Nucleus accumbens (tissue), 56 donors: ENCODE measurements at regions not wholly inside any gene's neighbourhood (a gene's known extent, or its start where the extent isn't known, plus 50 kb on each side); places are given as distances from the start of the nearest gene placed in this dataset.
"Not testable (repeated sequence)": the region's sequence is repeated elsewhere in the genome, so short reads cannot be mapped to it uniquely, and the experiment has no call there.

ENCODE experiments used
- DNase-seq, 56 donors: peaks; one replicate each; lab custom pipeline; 2025; lab: John Stamatoyannopoulos, UW

GRCh38 chr2:196511258-196512168, 128.0 kb upstream of the CCDC150 start:
- no peak for DNase-seq

- no peak for DNase-seq
These were observed 125.6 kb upstream of the CCDC150 start for GRCh38 chr2:196513796-196514526.

- no peak for DNase-seq
These were observed 124.9 kb upstream of the CCDC150 start for GRCh38 chr2:196514641-196515040.

- DNase-seq: peak in 1 of 56 donors; percentile 13
These were observed 124.5 kb upstream of the CCDC150 start for GRCh38 chr2:196515051-196515450.

- DNase-seq: no peak
These were observed 123.9 kb upstream of the CCDC150 start for GRCh38 chr2:196515608-196516007.

GRCh38 chr2:196516564-196516963, 123.0 kb upstream of the CCDC150 start:
- no peak for DNase-seq

- no peak for DNase-seq
These were observed 118.9 kb upstream of the CCDC150 start for GRCh38 chr2:196520605-196521004.

- not testable (repeated sequence) for DNase-seq
These were observed 112.4 kb upstream of the CCDC150 start for GRCh38 chr2:196526981-196527725.

GRCh38 chr2:196528486-196529223, 110.9 kb upstream of the CCDC150 start:
- peak in 2 of 56 donors; percentile 14 to 21 for DNase-seq

GRCh38 chr2:196530910-196531309, 108.6 kb upstream of the CCDC150 start:
- no peak for DNase-seq

- no peak for DNase-seq
These were observed 105.6 kb upstream of the CCDC150 start for GRCh38 chr2:196533772-196534397.

- DNase-seq: peak in 1 of 56 donors; percentile 5
These were observed 105.0 kb upstream of the CCDC150 start for GRCh38 chr2:196534495-196534894.

GRCh38 chr2:196535061-196535460, 104.5 kb upstream of the CCDC150 start:
- DNase-seq: no peak

GRCh38 chr2:196535742-196536141, 103.8 kb upstream of the CCDC150 start:
- DNase-seq: no peak

- DNase-seq: no peak
These were observed 102.2 kb upstream of the CCDC150 start for GRCh38 chr2:196537311-196537710.

GRCh38 chr2:196538189-196538588, 101.3 kb upstream of the CCDC150 start:
- DNase-seq: no peak

GRCh38 chr2:196538646-196539045, 100.9 kb upstream of the CCDC150 start:
- DNase-seq: no peak

GRCh38 chr2:196544906-196545433, 94.5 kb upstream of the CCDC150 start:
- no peak for DNase-seq

- no peak for DNase-seq
These were observed 93.2 kb upstream of the CCDC150 start for GRCh38 chr2:196546151-196546919.
